Dendritic cell treated with granulocyte-macrophage colony-stimulating factor and Interleukin-4, amounts not matched to agents 40 ng/mL and 50 ng/mL, for 4 days (primary cell): ENCODE measurements at regions not wholly inside any gene's neighbourhood (a gene's known extent, or its start where the extent isn't known, plus 50 kb on each side); places are given as distances from the start of the nearest gene placed in this dataset.

Source experiments
- H3K27ac Mint-ChIP-seq: one replicate; pipeline ENCODE4 v1.8.0; 2022; ENCODE audit warnings: mild to moderate bottlenecking, mixed read lengths
- H3K27me3 Mint-ChIP-seq: one replicate; pipeline ENCODE4 v1.8.0; 2022; ENCODE audit warnings: mild to moderate bottlenecking, mixed read lengths
- H3K36me3 Mint-ChIP-seq: one replicate; pipeline ENCODE4 v1.8.0; 2022; ENCODE audit warnings: low read depth, mixed read lengths
- H3K4me1 Mint-ChIP-seq: one replicate; pipeline ENCODE4 v1.8.0; 2022; ENCODE audit warnings: low read depth, mixed read lengths
- H3K4me3 Mint-ChIP-seq: one replicate; pipeline ENCODE4 v1.8.0; 2022; ENCODE audit warnings: mild to moderate bottlenecking, moderate library complexity, mixed read lengths
- H3K9me3 Mint-ChIP-seq: one replicate; pipeline ENCODE4 v1.8.0; 2022; ENCODE audit warnings: mixed read lengths
- intact Hi-C: fragments of 100-400 bp; cut with micrococcal nuclease; formaldehyde crosslinking; loops from one replicate; pipeline ENCODE4 v1.15.0; 2022

- intact Hi-C loops = no loop called here
- Mint-ChIP-seq H3K9me3 (peaks cover 15% of the 10 kb centered on the region), H3K36me3 (no peaks in the 10 kb centered on the region), H3K4me1 (no peaks in the 10 kb centered on the region), H3K4me3 (no peak overlapping the region), H3K27me3 (no peaks in the 10 kb centered on the region), H3K27ac (no peak overlapping the region)
Observed at GRCh38 chr1:4946343-4946742, 291.9 kb downstream of the AJAP1 start.

- Mint-ChIP-seq H3K4me3 (no peak overlapping the region), H3K36me3 (no peaks in the 10 kb centered on the region), H3K27ac (no peak overlapping the region), H3K9me3 (peaks cover 26% of the 10 kb centered on the region), H3K27me3 (no peaks in the 10 kb centered on the region), H3K4me1 (no peaks in the 10 kb centered on the region)
- intact Hi-C loops = no loop called here
Observed at GRCh38 chr1:4944911-4945310, 290.5 kb downstream of the AJAP1 start.

- no peaks in the 10 kb centered on the region for H3K36me3 Mint-ChIP-seq
Observed at GRCh38 chr1:4944072-4944471, 289.7 kb downstream of the AJAP1 start.

GRCh38 chr1:4939266-4939665 is 284.9 kb downstream of the AJAP1 start:
- Mint-ChIP-seq H3K27ac (no peak overlapping the region), H3K36me3 (no peaks in the 10 kb centered on the region), H3K4me1 (no peaks in the 10 kb centered on the region)

More at GRCh38 chr1:4944072-4944471, 289.7 kb downstream of the AJAP1 start:
- no peak overlapping the region for H3K27ac Mint-ChIP-seq
- H3K4me1 Mint-ChIP-seq = no peaks in the 10 kb centered on the region
- peaks cover 35% of the 10 kb centered on the region for H3K9me3 Mint-ChIP-seq
- no peaks in the 10 kb centered on the region for H3K27me3 Mint-ChIP-seq
- intact Hi-C loops = no loop called here
- no peak overlapping the region for H3K4me3 Mint-ChIP-seq

GRCh38 chr1:4937876-4938534 is 283.6 kb downstream of the AJAP1 start:
- Mint-ChIP-seq H3K4me1 (no peaks in the 10 kb centered on the region), H3K9me3 (peaks cover 24% of the 10 kb centered on the region), H3K36me3 (no peaks in the 10 kb centered on the region), H3K27me3 (no peaks in the 10 kb centered on the region), H3K27ac (no peak overlapping the region), H3K4me3 (no peak overlapping the region)
- intact Hi-C loops = no loop called here

More at GRCh38 chr1:4939266-4939665, 284.9 kb downstream of the AJAP1 start:
- H3K27me3 Mint-ChIP-seq = no peaks in the 10 kb centered on the region
- H3K4me3 Mint-ChIP-seq = no peak overlapping the region
- intact Hi-C loops = no loop called here
- peaks cover 24% of the 10 kb centered on the region for H3K9me3 Mint-ChIP-seq

GRCh38 chr1:4935807-4936206 is 281.4 kb downstream of the AJAP1 start:
- H3K36me3 Mint-ChIP-seq = no peaks in the 10 kb centered on the region
- H3K27me3 Mint-ChIP-seq = no peaks in the 10 kb centered on the region
- H3K4me1 Mint-ChIP-seq = no peaks in the 10 kb centered on the region
- intact Hi-C loops = no loop called here
- H3K27ac Mint-ChIP-seq = no peak overlapping the region
- peaks cover 22% of the 10 kb centered on the region for H3K9me3 Mint-ChIP-seq
- H3K4me3 Mint-ChIP-seq = no peak overlapping the region

- H3K4me1 Mint-ChIP-seq = no peaks in the 10 kb centered on the region
- H3K9me3 Mint-ChIP-seq = no peaks in the 10 kb centered on the region
- no peak overlapping the region for H3K4me3 Mint-ChIP-seq
- no peaks in the 10 kb centered on the region for H3K36me3 Mint-ChIP-seq
- no peaks in the 10 kb centered on the region for H3K27me3 Mint-ChIP-seq
- no peak overlapping the region for H3K27ac Mint-ChIP-seq
- intact Hi-C loops = no loop called here
Observed at GRCh38 chr1:4933232-4933631, 278.8 kb downstream of the AJAP1 start.

GRCh38 chr1:4932311-4933030 is 278.1 kb downstream of the AJAP1 start:
- Mint-ChIP-seq H3K4me1 (no peaks in the 10 kb centered on the region), H3K36me3 (no peaks in the 10 kb centered on the region), H3K4me3 (no peak overlapping the region), H3K9me3 (no peaks in the 10 kb centered on the region), H3K27me3 (no peaks in the 10 kb centered on the region), H3K27ac (no peak overlapping the region)
- intact Hi-C loops = no loop called here

GRCh38 chr1:4931486-4931885 is 277.1 kb downstream of the AJAP1 start:
- Mint-ChIP-seq H3K27me3 (no peaks in the 10 kb centered on the region), H3K9me3 (no peaks in the 10 kb centered on the region)

GRCh38 chr1:4928186-4928585 is 273.8 kb downstream of the AJAP1 start:
- Mint-ChIP-seq H3K9me3 (no peaks in the 10 kb centered on the region), H3K36me3 (no peaks in the 10 kb centered on the region), H3K4me1 (no peaks in the 10 kb centered on the region), H3K27me3 (no peaks in the 10 kb centered on the region), H3K4me3 (no peak overlapping the region), H3K27ac (no peak overlapping the region)
- intact Hi-C loops = no loop called here

More at GRCh38 chr1:4931486-4931885, 277.1 kb downstream of the AJAP1 start:
- intact Hi-C loops = no loop called here
- Mint-ChIP-seq H3K4me1 (no peaks in the 10 kb centered on the region), H3K27ac (no peak overlapping the region), H3K4me3 (no peak overlapping the region), H3K36me3 (no peaks in the 10 kb centered on the region)

- no peak overlapping the region for H3K4me3 Mint-ChIP-seq
- intact Hi-C loops = no loop called here
- no peaks in the 10 kb centered on the region for H3K36me3 Mint-ChIP-seq
- H3K9me3 Mint-ChIP-seq = peaks cover 15% of the 10 kb centered on the region
- no peaks in the 10 kb centered on the region for H3K27me3 Mint-ChIP-seq
- no peaks in the 10 kb centered on the region for H3K4me1 Mint-ChIP-seq
- no peak overlapping the region for H3K27ac Mint-ChIP-seq
Observed at GRCh38 chr1:4924356-4924755, 269.9 kb downstream of the AJAP1 start.

- Mint-ChIP-seq H3K4me3 (no peak overlapping the region), H3K27ac (no peak overlapping the region), H3K27me3 (no peaks in the 10 kb centered on the region), H3K4me1 (no peaks in the 10 kb centered on the region), H3K36me3 (no peaks in the 10 kb centered on the region), H3K9me3 (peaks cover 15% of the 10 kb centered on the region)
- intact Hi-C loops = no loop called here
Observed at GRCh38 chr1:4916610-4917009, 262.2 kb downstream of the AJAP1 start.

GRCh38 chr1:4915154-4915553 is 260.7 kb downstream of the AJAP1 start:
- Mint-ChIP-seq H3K4me1 (no peaks in the 10 kb centered on the region), H3K9me3 (peaks cover 9% of the 10 kb centered on the region), H3K27me3 (no peaks in the 10 kb centered on the region), H3K27ac (no peak overlapping the region), H3K4me3 (no peak overlapping the region), H3K36me3 (no peaks in the 10 kb centered on the region)
- intact Hi-C loops = no loop called here

- no peak overlapping the region for H3K27ac Mint-ChIP-seq
- no peaks in the 10 kb centered on the region for H3K36me3 Mint-ChIP-seq
- no peak overlapping the region for H3K4me3 Mint-ChIP-seq
- no peaks in the 10 kb centered on the region for H3K4me1 Mint-ChIP-seq
- H3K9me3 Mint-ChIP-seq = peaks cover 16% of the 10 kb centered on the region
- no peaks in the 10 kb centered on the region for H3K27me3 Mint-ChIP-seq
- intact Hi-C loops = no loop called here
Observed at GRCh38 chr1:4908486-4908885, 254.1 kb downstream of the AJAP1 start.

- Mint-ChIP-seq H3K4me1 (no peaks in the 10 kb centered on the region), H3K9me3 (peaks cover 16% of the 10 kb centered on the region), H3K27ac (no peak overlapping the region), H3K36me3 (no peaks in the 10 kb centered on the region), H3K4me3 (no peak overlapping the region), H3K27me3 (no peaks in the 10 kb centered on the region)
- intact Hi-C loops = no loop called here
Observed at GRCh38 chr1:4894566-4894965, 240.2 kb downstream of the AJAP1 start.
